ENCODE measurements at regions not wholly inside any gene's neighbourhood (a gene's known extent, or its start where the extent isn't known, plus 50 kb on each side); places are given as distances from the start of the nearest gene placed in this dataset.

- no peaks in the 10 kb centered on the region for H3K4me1 Mint-ChIP-seq
- H3K27me3 Mint-ChIP-seq, result no peaks in the 10 kb centered on the region
- no peak overlapping the region for H3K27ac Mint-ChIP-seq
- peaks cover 2 to 14% (median 6%) of the 10 kb centered on the region in 3 donors for H3K9me3 Mint-ChIP-seq
- no peak overlapping the region for H3K4me3 Mint-ChIP-seq
- peaks cover 2% of the 10 kb centered on the region for H3K36me3 Mint-ChIP-seq
Measured at GRCh38 chr13:53466576-53466975, 438.0 kb downstream of the OLFM4 start.

GRCh38 chr13:53473397-53473796, 444.8 kb downstream of the OLFM4 start:
- Mint-ChIP-seq H3K27ac (no peak overlapping the region), H3K4me1 (no peaks in the 10 kb centered on the region), H3K4me3 (no peak overlapping the region), H3K9me3 (peaks cover 4 to 7% (median 4%) of the 10 kb centered on the region in 3 donors), H3K27me3 (no peaks in the 10 kb centered on the region), H3K36me3 (no peaks in the 10 kb centered on the region)

- Mint-ChIP-seq H3K27me3 (no peaks in the 10 kb centered on the region), H3K4me3 (no peak overlapping the region), H3K27ac (no peak overlapping the region), H3K4me1 (no peaks in the 10 kb centered on the region), H3K36me3 (no peaks in the 10 kb centered on the region), H3K9me3 (peaks cover 2 to 8% (median 4%) of the 10 kb centered on the region in 3 donors)
Measured at GRCh38 chr13:53474878-53475277, 446.3 kb downstream of the OLFM4 start.

- H3K4me1 Mint-ChIP-seq, result no peaks in the 10 kb centered on the region
- H3K27ac Mint-ChIP-seq, result no peak overlapping the region
- peaks cover 2% of the 10 kb centered on the region for H3K36me3 Mint-ChIP-seq
- H3K27me3 Mint-ChIP-seq, result no peaks in the 10 kb centered on the region
- peaks cover 0 to 2% (median 1%) of the 10 kb centered on the region in 3 donors for H3K9me3 Mint-ChIP-seq
- no peak overlapping the region for H3K4me3 Mint-ChIP-seq
Measured at GRCh38 chr13:53490752-53491151, 462.1 kb downstream of the OLFM4 start.

GRCh38 chr13:53494406-53494805, 465.8 kb downstream of the OLFM4 start:
- Mint-ChIP-seq H3K9me3 (peaks cover 0 to 5% (median 0%) of the 10 kb centered on the region in 3 donors), H3K27me3 (no peaks in the 10 kb centered on the region), H3K4me3 (no peak overlapping the region), H3K4me1 (no peaks in the 10 kb centered on the region), H3K27ac (no peak overlapping the region), H3K36me3 (no peaks in the 10 kb centered on the region)

- H3K9me3 Mint-ChIP-seq, result peaks cover 2 to 8% (median 4%) of the 10 kb centered on the region in 3 donors
- no peaks in the 10 kb centered on the region for H3K4me1 Mint-ChIP-seq
- H3K27me3 Mint-ChIP-seq, result no peaks in the 10 kb centered on the region
- H3K4me3 Mint-ChIP-seq, result no peak overlapping the region
- H3K27ac Mint-ChIP-seq, result no peak overlapping the region
- H3K36me3 Mint-ChIP-seq, result no peaks in the 10 kb centered on the region
Measured at GRCh38 chr13:53499576-53500133, 471.0 kb downstream of the OLFM4 start.

GRCh38 chr13:53501387-53501786, 472.8 kb downstream of the OLFM4 start:
- no peak overlapping the region for H3K4me3 Mint-ChIP-seq
- no peaks in the 10 kb centered on the region for H3K27me3 Mint-ChIP-seq
- no peak overlapping the region for H3K27ac Mint-ChIP-seq
- peaks cover 2 to 7% (median 4%) of the 10 kb centered on the region in 3 donors for H3K9me3 Mint-ChIP-seq
- no peaks in the 10 kb centered on the region for H3K4me1 Mint-ChIP-seq
- no peaks in the 10 kb centered on the region for H3K36me3 Mint-ChIP-seq

GRCh38 chr13:53507741-53508140, 479.1 kb downstream of the OLFM4 start:
- H3K9me3 Mint-ChIP-seq, result peaks cover 2 to 8% (median 5%) of the 10 kb centered on the region in 3 donors
- H3K4me3 Mint-ChIP-seq, result peak overlapping the region in 1 of 4 donors; percentile 49
- H3K27me3 Mint-ChIP-seq, result no peaks in the 10 kb centered on the region
- no peaks in the 10 kb centered on the region for H3K4me1 Mint-ChIP-seq
- no peaks in the 10 kb centered on the region for H3K36me3 Mint-ChIP-seq
- H3K27ac Mint-ChIP-seq, result no peak overlapping the region

- H3K4me3 Mint-ChIP-seq, result no peak overlapping the region
- no peak overlapping the region for H3K27ac Mint-ChIP-seq
- H3K27me3 Mint-ChIP-seq, result no peaks in the 10 kb centered on the region
- H3K36me3 Mint-ChIP-seq, result no peaks in the 10 kb centered on the region
- H3K9me3 Mint-ChIP-seq, result peaks cover 0 to 4% (median 4%) of the 10 kb centered on the region in 3 donors
- H3K4me1 Mint-ChIP-seq, result no peaks in the 10 kb centered on the region
Measured at GRCh38 chr13:53512635-53513034, 484.0 kb downstream of the OLFM4 start.

- Mint-ChIP-seq H3K9me3 (peaks cover 0 to 4% (median 3%) of the 10 kb centered on the region in 3 donors), H3K4me3 (no peak overlapping the region), H3K27ac (no peak overlapping the region), H3K36me3 (no peaks in the 10 kb centered on the region), H3K4me1 (no peaks in the 10 kb centered on the region), H3K27me3 (no peaks in the 10 kb centered on the region)
Measured at GRCh38 chr13:53513226-53513625, 484.6 kb downstream of the OLFM4 start.

GRCh38 chr13:53520132-53520531, 491.5 kb downstream of the OLFM4 start:
- no peak overlapping the region for H3K27ac Mint-ChIP-seq
- peaks cover 0 to 2% (median 0%) of the 10 kb centered on the region in 3 donors for H3K9me3 Mint-ChIP-seq
- no peaks in the 10 kb centered on the region for H3K27me3 Mint-ChIP-seq
- no peaks in the 10 kb centered on the region for H3K36me3 Mint-ChIP-seq
- H3K4me1 Mint-ChIP-seq, result no peaks in the 10 kb centered on the region
- H3K4me3 Mint-ChIP-seq, result no peak overlapping the region

GRCh38 chr13:53522034-53522433, 493.4 kb downstream of the OLFM4 start:
- H3K9me3 Mint-ChIP-seq, result peaks cover 0 to 2% (median 0%) of the 10 kb centered on the region in 3 donors
- H3K4me1 Mint-ChIP-seq, result no peaks in the 10 kb centered on the region
- H3K4me3 Mint-ChIP-seq, result no peak overlapping the region
- no peak overlapping the region for H3K27ac Mint-ChIP-seq
- no peaks in the 10 kb centered on the region for H3K27me3 Mint-ChIP-seq
- no peaks in the 10 kb centered on the region for H3K36me3 Mint-ChIP-seq

GRCh38 chr13:53537586-53537985, 509.0 kb downstream of the OLFM4 start:
- peaks cover 0 to 2% (median under 1%) of the 10 kb centered on the region in 3 donors for H3K9me3 Mint-ChIP-seq
- no peak overlapping the region for H3K27ac Mint-ChIP-seq
- H3K36me3 Mint-ChIP-seq, result no peaks in the 10 kb centered on the region
- no peaks in the 10 kb centered on the region for H3K4me1 Mint-ChIP-seq
- H3K27me3 Mint-ChIP-seq, result no peaks in the 10 kb centered on the region
- H3K4me3 Mint-ChIP-seq, result no peak overlapping the region

- Mint-ChIP-seq H3K27me3 (no peaks in the 10 kb centered on the region), H3K4me1 (no peaks in the 10 kb centered on the region), H3K4me3 (no peak overlapping the region), H3K9me3 (peaks cover 2 to 6% (median 2%) of the 10 kb centered on the region in 3 donors), H3K27ac (no peak overlapping the region), H3K36me3 (no peaks in the 10 kb centered on the region)
Measured at GRCh38 chr13:53545340-53545941, 516.8 kb downstream of the OLFM4 start.

GRCh38 chr13:53560556-53560955, 531.9 kb downstream of the OLFM4 start:
- H3K27ac Mint-ChIP-seq, result no peak overlapping the region
- H3K4me1 Mint-ChIP-seq, result no peaks in the 10 kb centered on the region
- H3K27me3 Mint-ChIP-seq, result no peaks in the 10 kb centered on the region
- peaks cover 0 to 8% (median 3%) of the 10 kb centered on the region in 3 donors for H3K9me3 Mint-ChIP-seq
- H3K36me3 Mint-ChIP-seq, result no peaks in the 10 kb centered on the region
- no peak overlapping the region for H3K4me3 Mint-ChIP-seq

GRCh38 chr13:53562419-53562818, 533.8 kb downstream of the OLFM4 start:
- Mint-ChIP-seq H3K27ac (no peak overlapping the region), H3K4me1 (no peaks in the 10 kb centered on the region), H3K4me3 (no peak overlapping the region), H3K9me3 (peaks cover 0 to 8% (median 6%) of the 10 kb centered on the region in 3 donors), H3K27me3 (no peaks in the 10 kb centered on the region), H3K36me3 (no peaks in the 10 kb centered on the region)
